CD8-positive, alpha-beta memory T cell (primary cell): ENCODE measurements at regions not wholly inside any gene's neighbourhood (a gene's known extent, or its start where the extent isn't known, plus 50 kb on each side); places are given as distances from the start of the nearest gene placed in this dataset.
"Not testable (repeated sequence)": the region's sequence is repeated elsewhere in the genome, so short reads cannot be mapped to it uniquely, and the experiment has no call there.

Source experiments
- CTCF ChIA-PET: fragments of 350-600 bp; sonication (Branson Sonifier 250); formaldehyde crosslinking; loops from one replicate; lab custom pipeline; 2021; ENCODE audit warnings: antibody characterized with exemption; lab: Charles Lee
- POLR2A ChIA-PET: fragments of 350-600 bp; sonication (Branson Sonifier 250); formaldehyde crosslinking; loops from one replicate; lab custom pipeline; 2021; ENCODE audit warnings: antibody characterized with exemption; lab: Charles Lee
- DNase-seq, 5 donors: peaks; one replicate each; pipeline versions ENCODE4 v3.0.0 to v3.0.0-alpha.2; 2020 to 2022; ENCODE audit warnings: mixed read lengths in 1 of 5
- H3K27ac ChIP-seq: one replicate; pipeline ENCODE4 v1.7.0; 2013; ENCODE audit warnings: low read depth, mild to moderate bottlenecking, low read length, moderate library complexity
- H3K27me3 ChIP-seq: 2 replicates; pipeline ENCODE4 v1.7.0; 2013; ENCODE audit warnings: low read length, mild to moderate bottlenecking; ENCODE audit not compliant: insufficient read depth, poor library complexity, severe bottlenecking
- H3K36me3 ChIP-seq: 2 replicates; pipeline ENCODE4 v1.7.0; 2013; ENCODE audit warnings: mild to moderate bottlenecking, low read length, moderate library complexity; ENCODE audit not compliant: insufficient read depth
- H3K4me1 ChIP-seq: 2 replicates; pipeline ENCODE4 v1.7.0; 2013; ENCODE audit warnings: mild to moderate bottlenecking, low read length, moderate library complexity; ENCODE audit not compliant: insufficient read depth
- H3K4me3 ChIP-seq: 2 replicates; pipeline ENCODE4 v1.7.0; 2013; ENCODE audit warnings: mild to moderate bottlenecking, low read length
- H3K9me3 ChIP-seq: 2 replicates; pipeline ENCODE4 v1.7.0; 2013; ENCODE audit warnings: mild to moderate bottlenecking, low read length
- H3K27ac Mint-ChIP-seq, 8 donors: one replicate each; pipeline ENCODE4 v1.8.0; 2020 to 2021; ENCODE audit warnings: mixed read lengths in 8 of 8, mild to moderate bottlenecking in 6 of 8, inconsistent platforms in 3 of 8, moderate library complexity in 3 of 8
- H3K27me3 Mint-ChIP-seq, 2 donors: one replicate each; pipeline ENCODE4 v1.8.0; 2020 to 2021; ENCODE audit warnings: mixed read lengths in 2 of 2, mild to moderate bottlenecking in 1 of 2, moderate library complexity in 1 of 2
- H3K36me3 Mint-ChIP-seq, 3 donors: one replicate each; pipeline ENCODE4 v1.8.0; 2020 to 2021; ENCODE audit warnings: mixed read lengths in 3 of 3, inconsistent platforms in 1 of 3, mild to moderate bottlenecking in 1 of 3
- H3K4me1 Mint-ChIP-seq, 3 donors: one replicate each; pipeline ENCODE4 v1.8.0; 2020 to 2021; ENCODE audit warnings: mixed read lengths in 3 of 3, inconsistent platforms in 1 of 3, mild to moderate bottlenecking in 1 of 3
- H3K4me3 Mint-ChIP-seq, 7 donors: one replicate each; pipeline ENCODE4 v1.8.0; 2020 to 2021; ENCODE audit warnings: mixed read lengths in 7 of 7, mild to moderate bottlenecking in 6 of 7, moderate library complexity in 4 of 7, inconsistent platforms in 2 of 7
- H3K9me3 Mint-ChIP-seq, 5 donors: one replicate each; pipeline ENCODE4 v1.8.0; 2020 to 2022; ENCODE audit warnings: mixed read lengths in 5 of 5, mild to moderate bottlenecking in 3 of 5, moderate library complexity in 2 of 5, inconsistent platforms in 1 of 5

DNA sequence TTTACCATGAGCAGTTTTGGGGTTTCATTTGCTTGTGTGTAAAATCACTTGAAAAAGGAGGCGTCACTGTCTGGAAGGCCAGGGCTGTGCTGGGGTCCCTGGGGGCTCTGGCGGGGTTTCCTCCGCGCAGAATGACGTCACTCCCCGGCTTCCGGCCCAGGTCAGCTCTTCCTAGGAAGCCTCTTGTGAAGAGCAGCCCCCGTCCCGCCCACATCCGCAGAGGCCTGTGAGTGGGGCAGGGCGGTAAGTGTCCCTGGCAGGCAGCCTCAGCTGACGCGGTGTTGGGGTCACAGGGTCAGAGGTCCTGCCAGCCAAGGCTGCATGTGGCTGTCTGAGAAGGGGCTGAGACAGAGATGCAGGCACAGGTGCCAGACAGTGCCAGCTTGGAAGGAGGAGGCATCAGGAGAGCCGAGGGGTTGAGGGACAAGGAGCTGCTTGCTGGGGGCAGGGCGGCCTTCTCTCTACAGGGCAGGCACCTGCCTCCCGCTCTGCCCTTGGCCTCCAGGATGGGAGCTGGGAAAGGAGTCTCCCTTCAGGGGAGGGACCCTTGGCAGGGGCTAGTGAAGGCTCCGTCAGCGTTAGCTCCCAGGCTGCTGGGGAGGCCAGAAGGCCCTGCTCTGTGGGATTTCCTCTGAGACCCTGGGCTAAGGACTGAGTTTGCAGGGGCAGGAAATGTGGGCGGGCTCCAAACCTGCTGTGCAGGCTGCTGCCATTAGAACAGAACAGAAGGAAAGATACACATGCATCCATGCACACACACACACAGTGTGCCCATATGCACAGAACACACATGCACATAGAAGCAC lies 3951.6 kb upstream of the TPTE start:
- H3K27ac Mint-ChIP-seq, DNase-seq, H3K4me1 ChIP-seq, H3K4me3 ChIP-seq, H3K27me3 ChIP-seq, H3K36me3 Mint-ChIP-seq, H3K27me3 Mint-ChIP-seq, H3K9me3 Mint-ChIP-seq, H3K27ac ChIP-seq, CTCF ChIA-PET, POLR2A ChIA-PET, H3K36me3 ChIP-seq, H3K4me1 Mint-ChIP-seq, H3K4me3 Mint-ChIP-seq, H3K9me3 ChIP-seq: not testable (repeated sequence)

DNA sequence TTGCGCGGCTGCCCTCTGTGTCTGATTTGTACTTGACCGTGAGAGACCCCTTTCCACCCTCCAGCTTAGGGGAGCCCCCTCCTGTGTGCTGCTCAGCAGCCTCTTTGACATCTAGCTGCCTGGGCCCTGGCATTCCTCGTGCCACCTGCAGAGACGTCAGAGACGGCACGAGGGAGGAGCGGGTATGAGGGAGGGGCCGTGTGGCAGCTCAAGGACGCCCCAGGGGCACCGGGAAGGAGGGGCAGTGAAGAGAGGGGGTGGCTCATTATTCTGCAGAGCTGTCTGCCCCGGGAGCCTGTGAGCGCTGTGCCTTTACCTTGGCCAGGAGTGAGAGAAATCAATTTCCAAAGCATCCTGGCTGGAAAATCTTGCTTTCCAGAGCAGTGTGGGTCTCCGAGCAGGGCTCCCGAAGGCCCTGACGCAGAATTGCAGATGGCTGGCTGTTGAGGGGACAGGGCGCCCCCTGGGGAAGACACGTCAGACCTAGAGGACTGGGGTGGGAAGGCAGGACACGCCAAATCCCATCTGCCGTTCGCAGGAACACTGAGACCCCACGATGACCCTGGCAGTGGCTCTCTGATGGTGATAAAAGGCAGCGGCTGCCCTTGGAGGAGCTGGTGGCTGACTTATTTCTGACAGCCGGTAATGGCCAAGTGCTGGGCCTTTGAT lies 3950.5 kb upstream of the TPTE start:
- H3K9me3 Mint-ChIP-seq, POLR2A ChIA-PET, H3K4me3 Mint-ChIP-seq, H3K9me3 ChIP-seq, H3K4me3 ChIP-seq, H3K36me3 Mint-ChIP-seq, H3K4me1 ChIP-seq, H3K27ac Mint-ChIP-seq, H3K36me3 ChIP-seq, DNase-seq, H3K27me3 Mint-ChIP-seq, H3K4me1 Mint-ChIP-seq, H3K27me3 ChIP-seq, CTCF ChIA-PET, H3K27ac ChIP-seq: not testable (repeated sequence)

DNA sequence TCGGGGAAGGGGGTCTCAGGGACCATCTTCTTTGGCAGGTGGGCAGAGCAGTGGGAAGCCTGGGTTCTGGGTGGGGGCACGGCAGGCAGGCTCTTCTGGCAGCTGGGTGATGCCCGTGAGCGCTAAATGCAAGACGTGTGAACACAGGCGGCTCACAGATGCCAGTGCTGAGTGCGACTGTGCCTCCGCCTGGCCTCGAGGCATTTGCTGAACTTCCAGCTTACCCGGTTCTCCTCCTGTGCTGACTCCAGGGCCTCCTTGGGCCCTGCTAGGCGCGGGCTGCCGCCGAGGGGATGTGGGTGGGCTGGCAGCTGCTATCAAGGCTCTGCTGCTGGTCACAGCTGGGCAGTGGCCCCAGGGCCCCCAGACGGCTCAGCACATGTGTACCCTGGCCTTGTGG lies 3947.8 kb upstream of the TPTE start:
- DNase-seq, H3K4me1 ChIP-seq, H3K27me3 ChIP-seq, H3K36me3 ChIP-seq, H3K4me3 Mint-ChIP-seq, H3K9me3 ChIP-seq, H3K36me3 Mint-ChIP-seq, H3K4me3 ChIP-seq, H3K27ac Mint-ChIP-seq, H3K9me3 Mint-ChIP-seq, H3K27ac ChIP-seq, CTCF ChIA-PET, H3K4me1 Mint-ChIP-seq, POLR2A ChIA-PET, H3K27me3 Mint-ChIP-seq: not testable (repeated sequence)

DNA sequence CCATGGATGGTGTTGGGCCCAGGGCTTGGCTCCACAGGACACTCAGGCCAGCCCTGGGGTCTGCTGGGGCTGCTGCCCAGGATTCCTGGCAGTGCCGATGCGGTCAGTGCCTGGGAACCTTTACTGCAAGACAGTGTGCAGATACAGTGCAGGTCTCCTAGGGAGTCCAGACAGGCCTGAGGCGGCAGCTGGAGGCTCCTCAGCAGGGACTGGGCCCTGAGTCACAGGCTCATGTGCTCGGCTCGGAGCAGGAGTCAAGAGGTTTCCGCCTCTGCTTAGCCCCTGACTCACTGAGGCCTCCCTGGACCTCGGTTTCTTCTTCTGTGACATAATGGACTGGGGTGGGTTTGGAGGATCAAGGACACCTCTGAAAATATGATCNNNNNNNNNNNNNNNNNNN lies 3941.6 kb upstream of the TPTE start:
- H3K9me3 Mint-ChIP-seq, H3K36me3 ChIP-seq, H3K4me1 Mint-ChIP-seq, H3K4me3 Mint-ChIP-seq, H3K4me3 ChIP-seq, POLR2A ChIA-PET, H3K27me3 Mint-ChIP-seq, H3K27ac Mint-ChIP-seq, DNase-seq, CTCF ChIA-PET, H3K9me3 ChIP-seq, H3K27ac ChIP-seq, H3K27me3 ChIP-seq, H3K4me1 ChIP-seq, H3K36me3 Mint-ChIP-seq: not testable (repeated sequence)
